BJ (cell line): ENCODE measurements at regions not wholly inside any gene's neighbourhood (a gene's known extent, or its start where the extent isn't known, plus 50 kb on each side); places are given as distances from the start of the nearest gene placed in this dataset.

Experiments
- CTCF ChIA-PET: fragments of 350-600 bp; formaldehyde crosslinking; extraction: SDS; loops from one replicate; lab custom pipeline; 2021; ENCODE audit warnings: antibody characterized with exemption, inconsistent platforms; lab: Yijun Ruan, JAX
- POLR2A ChIA-PET: fragments of 300-600 bp; sonication (Branson Sonifier 250); formaldehyde crosslinking; extraction: SDS; loops from one replicate; lab custom pipeline; 2021; ENCODE audit warnings: antibody characterized with exemption; lab: Charles Lee
- DNase-seq: peaks from one replicate; pipeline ENCODE4 v3.0.0-alpha.2; 2011; ENCODE audit warnings: low read depth
- H3K27me3 ChIP-seq: 2 replicates; pipeline ENCODE4 v1.6.0; 2011; ENCODE audit warnings: low read length; ENCODE audit not compliant: control insufficient read depth, insufficient read depth
- H3K36me3 ChIP-seq: 2 replicates; pipeline ENCODE4 v1.5.1; 2011; ENCODE audit warnings: low read length; ENCODE audit not compliant: control insufficient read depth, insufficient read depth
- H3K4me3 ChIP-seq: 2 replicates; pipeline ENCODE4 v1.5.1; 2011; ENCODE audit warnings: low read depth, mild to moderate bottlenecking, control low read depth, low read length
- CTCF ChIP-seq: IDR thresholded peaks from 2 replicates; pipeline ENCODE4 v1.5.1; 2011; ENCODE audit warnings: low read depth, mild to moderate bottlenecking, control low read depth, inconsistent platforms, low read length, moderate library complexity; ENCODE audit not compliant: insufficient read depth

DNA sequence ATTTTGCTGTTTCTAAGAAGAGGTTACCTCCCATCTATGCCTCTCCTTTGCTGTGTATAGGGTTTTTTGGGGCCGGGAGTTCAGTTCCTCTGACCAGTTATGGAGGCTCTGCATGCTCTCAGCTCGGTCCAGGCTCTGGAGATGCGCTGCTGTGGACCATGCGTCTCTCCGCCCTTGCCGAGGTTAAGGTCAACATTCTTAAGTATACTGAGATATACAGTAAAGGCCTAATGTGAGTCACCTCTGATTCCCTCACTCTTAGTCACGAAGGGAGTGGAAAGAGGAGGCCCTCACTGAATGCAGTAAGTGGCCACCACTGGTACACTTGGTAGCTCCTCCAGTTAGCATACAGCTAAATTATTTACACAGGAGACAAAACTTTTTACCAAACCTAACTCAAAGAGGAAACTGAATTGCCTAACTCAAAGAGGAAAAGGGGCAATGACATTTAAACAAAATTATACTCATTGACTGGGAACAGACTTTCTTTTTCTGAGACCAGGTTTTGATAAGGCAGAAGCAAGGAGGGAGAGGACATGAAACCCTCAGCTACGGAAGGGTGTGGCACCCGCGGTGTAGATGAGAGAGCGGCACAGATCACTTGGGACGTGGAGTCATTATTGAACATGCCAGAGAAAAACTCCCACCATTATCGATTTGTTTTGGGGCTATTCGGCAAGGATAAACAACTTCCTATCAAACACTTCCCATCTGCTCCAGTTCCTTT lies 98.7 kb downstream of the COPS8 start:
- no peak for TF ChIP-seq CTCF
- H3K27me3 ChIP-seq, result no peaks in the 10 kb centered on the region
- POLR2A ChIA-PET, result no interaction called here
- DNase-seq, result no peak
- H3K36me3 ChIP-seq, result no peaks in the 10 kb centered on the region
- CTCF ChIA-PET, result interaction anchor here (1.2 to 1.6 kb wide), 2 partner anchors 11 to 13 kb away, joined by 3 to 5 read pairs; no protein-coding TSS in a partner anchor
- H3K4me3 ChIP-seq, result no peak overlapping the region

DNA sequence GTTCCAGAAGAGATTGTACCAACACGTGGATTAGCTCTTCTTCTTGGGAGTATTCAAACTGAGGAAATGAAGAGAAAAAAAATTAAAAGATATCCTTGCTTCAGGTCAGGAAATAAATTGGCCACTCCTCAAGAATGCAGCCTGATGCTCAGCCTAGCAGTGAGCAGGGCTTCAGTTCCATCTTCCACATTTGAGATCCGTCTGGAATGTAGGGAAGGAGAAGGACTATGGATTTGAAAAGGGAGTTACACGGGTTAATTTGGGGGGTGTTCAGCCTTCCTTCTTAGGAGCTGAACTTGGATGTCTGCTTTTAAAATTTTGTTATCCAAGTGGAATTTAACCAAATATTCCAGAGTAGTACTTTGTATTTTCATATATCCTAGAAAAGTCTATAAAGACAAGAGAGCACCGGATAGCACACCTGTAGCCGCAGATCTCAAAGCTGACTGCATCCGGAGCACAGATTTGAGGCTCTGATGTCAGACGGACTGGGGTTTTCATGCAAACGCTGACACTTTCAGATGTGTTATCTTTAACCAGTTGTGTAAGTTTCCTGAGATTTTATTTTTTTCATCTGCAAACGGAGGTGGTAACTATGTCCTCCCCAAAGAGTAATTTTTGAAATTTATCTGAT lies 99.3 kb downstream of the COPS8 start:
- DNase-seq, result no peak
- no peaks in the 10 kb centered on the region for H3K36me3 ChIP-seq
- no peaks in the 10 kb centered on the region for H3K27me3 ChIP-seq
- H3K4me3 ChIP-seq, result no peak overlapping the region
- POLR2A ChIA-PET, result no interaction called here
- CTCF ChIA-PET, result interaction anchor here (1.2 to 1.6 kb wide), 2 partner anchors 11 to 13 kb away, joined by 3 to 5 read pairs; no protein-coding TSS in a partner anchor
- TF ChIP-seq CTCF, result no peak

DNA sequence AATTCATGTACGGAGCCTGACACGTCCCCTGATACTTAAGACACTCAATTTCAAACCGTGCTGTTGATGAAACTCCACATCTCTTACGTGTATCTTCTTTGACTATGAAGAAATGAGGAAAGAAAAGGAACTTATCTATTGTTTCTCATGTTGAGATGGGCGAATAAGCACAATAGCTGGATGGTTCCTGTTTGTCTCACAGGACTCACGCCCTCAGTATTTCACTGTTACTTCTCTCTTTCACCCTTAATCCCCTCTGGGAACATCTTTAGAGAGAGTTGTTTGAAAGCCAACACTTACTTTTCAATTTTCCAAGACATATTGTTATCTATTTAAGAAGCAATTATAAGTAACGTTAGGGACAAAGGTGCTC lies 99.8 kb downstream of the COPS8 start:
- ChIA-PET CTCF (interaction anchor here (1.6 kb wide), 1 partner anchor 10 kb away, joined by 5 read pairs; no protein-coding TSS in a partner anchor), POLR2A (no interaction called here)
- TF ChIP-seq CTCF, result no peak
- Histone ChIP-seq H3K4me3 (no peak overlapping the region), H3K36me3 (no peaks in the 10 kb centered on the region), H3K27me3 (no peaks in the 10 kb centered on the region)
- no peak for DNase-seq

GRCh38 chr2:237189799-237190198 lies 104.1 kb downstream of the COPS8 start:
- no peaks in the 10 kb centered on the region for H3K27me3 ChIP-seq
- no peak overlapping the region for H3K4me3 ChIP-seq
- ChIA-PET CTCF (no interaction called here), POLR2A (no interaction called here)
- H3K36me3 ChIP-seq, result no peaks in the 10 kb centered on the region
- DNase-seq, result no peak
- no peak for TF ChIP-seq CTCF

DNA sequence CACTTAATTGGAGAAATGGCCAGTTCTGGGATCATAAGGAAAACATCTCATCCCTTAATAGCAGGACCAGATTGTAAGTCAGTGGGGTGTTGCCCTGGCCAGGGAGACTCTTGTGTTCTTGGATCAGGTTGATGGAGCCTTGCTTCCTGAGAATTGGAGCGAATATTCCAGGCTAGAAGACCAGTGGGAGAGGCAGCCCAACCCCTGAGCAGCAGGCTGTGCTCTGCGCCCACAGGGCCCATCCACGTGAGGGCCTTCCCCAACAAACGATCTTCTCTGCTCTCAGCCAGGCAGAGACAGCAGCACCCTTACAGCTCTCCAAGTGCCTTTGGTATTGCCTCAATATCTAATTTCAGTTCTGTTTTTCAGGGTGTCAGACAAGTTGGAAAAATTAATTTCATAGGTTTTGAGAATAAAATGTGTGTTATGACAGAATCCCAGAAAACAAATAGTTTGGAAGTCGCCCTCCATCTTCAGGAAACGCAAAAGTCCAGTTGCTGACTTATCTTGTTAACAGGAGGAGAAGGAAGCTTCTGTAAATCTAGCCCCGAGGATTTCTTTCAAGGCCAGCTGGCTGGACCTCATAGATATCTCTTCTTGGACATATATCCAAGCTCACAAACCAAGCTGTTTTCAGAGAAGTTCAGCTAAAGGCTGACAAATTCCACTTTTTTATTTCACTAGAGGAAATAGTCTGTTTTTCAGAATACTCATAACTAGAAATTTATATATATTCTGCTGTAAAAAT lies 105.5 kb downstream of the COPS8 start:
- POLR2A ChIA-PET, result no interaction called here
- no peak for TF ChIP-seq CTCF
- H3K4me3 ChIP-seq, result no peak overlapping the region
- DNase-seq, result no peak
- CTCF ChIA-PET, result interaction anchor here (0.7 to 1.5 kb wide), 3 partner anchors 9 to 26 kb away, joined by 3 to 5 read pairs (median 4); no protein-coding TSS in a partner anchor
- H3K27me3 ChIP-seq, result no peaks in the 10 kb centered on the region
- H3K36me3 ChIP-seq, result no peaks in the 10 kb centered on the region
